GM21619 (cell line): ENCODE measurements at regions not wholly inside any gene's neighbourhood (a gene's known extent, or its start where the extent isn't known, plus 50 kb on each side); places are given as distances from the start of the nearest gene placed in this dataset.

Source experiments
- ATAC-seq: cut with Tn5 transposase; IDR thresholded peaks from one replicate; pipeline ENCODE4 v1.9.1; 2021; ENCODE audit not compliant: unreplicated experiment

- no peak for ATAC-seq
Observed at GRCh38 chr1:116231752-116232151, 120.6 kb downstream of the MAB21L3 start.

GRCh38 chr1:116232989-116233514, 121.9 kb downstream of the MAB21L3 start:
- no peak for ATAC-seq

DNA sequence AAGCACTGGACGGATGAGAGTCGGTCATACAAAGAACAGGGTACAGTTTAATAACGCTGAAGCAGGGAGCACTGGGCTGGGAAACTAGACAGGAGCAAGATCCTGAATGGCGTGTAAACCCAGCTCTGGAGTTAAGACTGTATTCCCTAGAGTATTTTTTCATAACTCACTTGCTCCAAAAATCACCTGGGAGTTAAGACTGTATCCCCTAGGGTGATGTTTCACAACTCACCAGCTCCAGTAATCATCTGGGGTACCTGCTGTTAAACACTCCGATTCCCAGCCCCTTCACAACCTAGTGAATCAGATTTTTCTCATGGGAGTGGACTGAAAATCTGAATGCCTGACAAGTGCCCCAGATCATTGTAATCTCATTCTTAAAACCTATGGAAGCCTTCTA, 123.2 kb downstream of the MAB21L3 start:
- ATAC-seq = no peak

DNA sequence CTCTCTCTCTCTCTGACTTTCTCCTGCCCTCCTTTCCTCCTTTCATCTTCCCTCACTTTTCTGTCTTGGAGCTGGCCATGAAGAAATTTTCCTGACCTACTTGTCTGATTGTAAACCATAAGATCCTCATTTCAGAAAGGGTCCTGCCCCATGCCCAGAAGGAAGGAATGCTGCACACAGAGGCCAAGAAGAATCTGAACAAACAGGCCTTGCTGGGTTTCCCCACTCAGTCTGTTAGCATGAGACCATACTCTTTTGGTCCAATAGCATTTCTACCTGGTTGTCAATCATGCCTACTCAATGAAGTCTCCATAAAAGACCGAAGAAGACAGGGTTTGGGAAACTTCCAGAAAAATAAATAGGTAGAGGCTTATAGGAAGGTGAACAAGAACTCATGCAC, 128.7 kb downstream of the MAB21L3 start:
- ATAC-seq = no peak

GRCh38 chr1:116242741-116243140, 130.3 kb upstream of the ATP1A1 start:
- no peak for ATAC-seq

DNA sequence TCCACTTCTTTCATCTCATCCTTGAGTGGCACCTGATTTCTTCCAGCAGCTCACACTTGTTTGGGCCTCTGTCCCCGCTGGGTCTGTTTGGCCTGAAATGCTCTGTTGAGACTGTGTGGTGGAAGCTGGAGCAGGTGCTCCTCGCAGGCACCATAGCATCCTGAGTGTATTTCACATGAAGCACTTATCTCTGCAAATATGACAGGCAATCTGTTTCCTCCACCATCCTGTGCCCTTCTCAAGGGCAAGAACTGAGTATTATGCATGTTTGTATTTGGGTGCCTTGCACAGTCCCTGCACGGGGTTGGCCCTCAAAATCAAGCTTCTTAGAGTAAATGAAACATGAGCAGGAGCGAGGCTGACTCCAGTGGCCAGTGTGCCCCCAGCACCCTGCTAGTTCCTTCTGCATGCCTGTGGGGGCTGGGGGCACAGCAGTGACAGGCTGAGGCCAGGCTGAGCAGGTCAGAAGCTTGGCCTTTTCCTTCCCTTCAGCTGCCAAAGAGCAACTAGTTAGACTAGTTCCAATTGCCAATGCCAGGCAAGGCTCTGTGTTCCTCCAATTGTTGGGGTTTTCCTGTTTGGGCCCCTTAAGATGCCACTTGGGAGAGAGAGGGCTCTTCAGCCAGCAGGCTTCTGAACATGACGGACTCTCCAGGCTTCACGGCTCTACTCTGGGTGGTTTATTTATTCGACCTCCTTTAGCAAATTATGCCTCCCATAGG, 129.6 kb upstream of the ATP1A1 start:
- ATAC-seq = no peak

DNA sequence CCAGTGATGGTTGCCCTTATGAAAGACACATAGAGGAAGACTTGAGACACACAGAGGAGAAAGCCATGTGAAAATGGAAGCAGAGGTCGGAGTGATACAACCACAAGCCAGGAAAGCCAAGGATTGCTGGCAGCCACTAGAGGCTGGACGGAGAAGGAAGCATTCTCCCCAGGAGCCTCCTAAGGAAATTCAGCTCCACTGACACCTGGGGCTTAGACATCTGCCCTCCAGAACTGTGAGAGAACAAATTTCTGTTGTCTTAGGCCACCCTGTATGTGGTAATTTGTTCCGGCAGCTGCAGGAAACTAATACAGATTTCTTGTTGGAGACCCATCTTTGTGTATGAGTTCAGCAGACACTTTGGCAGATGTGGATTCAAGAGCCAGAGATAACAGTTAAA, 126.9 kb upstream of the ATP1A1 start:
- ATAC-seq = no peak

DNA sequence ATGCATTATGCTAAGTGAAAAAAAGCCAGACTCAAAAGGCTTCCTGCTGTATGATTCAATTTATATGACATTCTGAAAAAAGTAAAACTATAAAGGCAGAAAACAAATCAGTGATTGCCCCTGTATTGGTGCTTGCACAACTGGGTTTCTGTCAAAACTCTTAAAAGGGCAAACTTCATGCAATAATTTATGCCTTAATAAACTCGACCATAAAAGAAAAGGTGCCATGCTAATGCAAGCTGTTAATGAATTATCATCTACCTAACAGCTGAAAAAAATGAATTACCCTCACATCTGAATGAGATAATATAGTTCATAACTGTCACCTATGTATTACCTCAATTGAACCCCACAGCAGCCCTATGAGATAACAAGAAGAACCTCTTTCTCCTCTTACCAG, 120.8 kb upstream of the ATP1A1 start:
- ATAC-seq = no peak

- ATAC-seq = no peak
Observed at GRCh38 chr1:116252785-116253184, 120.3 kb upstream of the ATP1A1 start.

- no peak for ATAC-seq
Observed at GRCh38 chr1:116253566-116254382, 119.3 kb upstream of the ATP1A1 start.

GRCh38 chr1:116254776-116255175, 118.3 kb upstream of the ATP1A1 start:
- no peak for ATAC-seq

GRCh38 chr1:116255486-116256285, 117.4 kb upstream of the ATP1A1 start:
- ATAC-seq = no peak

DNA sequence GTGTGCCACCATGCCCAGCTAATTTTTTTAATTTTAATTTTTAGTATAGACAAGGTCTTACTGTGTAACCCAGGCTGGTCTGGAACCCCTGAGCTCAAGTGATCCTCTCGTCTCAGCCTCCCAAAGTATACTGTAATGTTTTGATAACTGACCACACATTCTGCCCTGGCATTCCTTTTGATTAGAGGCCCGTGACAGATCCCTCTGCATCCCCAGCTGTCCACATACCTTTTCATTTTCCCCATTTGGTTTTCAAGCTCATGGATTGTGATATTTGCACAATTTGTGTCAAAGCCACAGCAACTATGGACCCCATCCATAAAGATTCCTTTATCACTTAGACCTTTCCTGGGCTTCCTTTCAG, 116.8 kb upstream of the ATP1A1 start:
- no peak for ATAC-seq

DNA sequence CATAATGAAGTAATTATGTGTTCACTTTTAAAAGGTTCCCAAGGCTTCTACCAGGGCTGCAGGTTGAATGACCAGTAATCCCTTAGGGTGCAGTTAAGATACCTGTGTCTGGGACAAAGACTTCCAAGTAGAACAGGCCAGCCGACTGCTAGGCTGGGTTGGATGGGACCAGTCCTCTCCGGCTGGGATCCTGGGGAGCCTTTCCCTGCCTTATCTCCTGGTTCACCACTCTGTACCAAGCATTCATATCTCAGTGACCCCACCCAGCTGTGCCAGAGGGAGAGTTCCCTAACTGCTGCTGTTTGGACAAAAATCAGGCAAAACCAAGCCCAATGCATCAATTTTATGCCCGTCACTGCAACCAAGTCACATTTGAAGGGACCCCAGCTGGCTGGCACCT, 116.2 kb upstream of the ATP1A1 start:
- ATAC-seq = no peak

DNA sequence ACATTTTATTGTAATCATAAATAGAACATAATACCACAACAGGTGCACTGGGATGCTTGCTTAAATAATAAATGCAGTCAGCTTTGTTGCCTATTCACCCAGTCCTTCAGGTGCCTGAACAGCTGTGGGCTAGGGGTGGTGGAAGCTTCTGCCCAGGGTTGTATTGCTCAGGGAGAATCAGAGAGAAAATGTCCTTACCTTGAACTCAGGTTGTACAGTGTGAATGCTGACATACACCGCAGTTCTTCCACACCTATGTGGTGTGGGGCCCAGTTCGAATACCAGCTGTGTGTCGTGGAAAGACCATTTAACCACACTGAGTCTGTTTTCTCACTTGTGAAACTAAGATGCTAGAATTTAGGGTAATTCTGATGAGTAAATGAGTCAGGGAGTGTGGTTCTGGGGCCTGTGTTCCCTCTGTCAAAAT, 115.7 kb upstream of the ATP1A1 start:
- peak; percentile 64 for ATAC-seq

DNA sequence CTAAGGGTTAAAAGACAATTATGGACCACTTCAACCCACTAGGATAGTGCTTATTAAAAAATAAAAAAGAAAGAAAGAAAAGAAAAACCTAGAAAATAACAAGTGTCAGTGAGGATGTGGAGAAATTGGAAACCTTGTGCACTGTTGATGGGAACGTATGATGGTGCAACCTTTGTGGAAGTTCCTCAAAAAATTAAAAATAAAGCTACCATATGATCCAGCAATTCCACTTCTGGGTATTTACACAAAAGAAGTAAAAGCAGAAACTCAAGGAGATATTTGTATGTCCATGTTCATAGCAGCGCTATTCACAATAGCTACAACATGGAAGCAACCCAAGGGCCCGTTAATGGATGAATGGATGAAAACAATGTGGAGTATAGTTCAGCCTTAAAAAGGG, 115.2 kb upstream of the ATP1A1 start:
- no peak for ATAC-seq

DNA sequence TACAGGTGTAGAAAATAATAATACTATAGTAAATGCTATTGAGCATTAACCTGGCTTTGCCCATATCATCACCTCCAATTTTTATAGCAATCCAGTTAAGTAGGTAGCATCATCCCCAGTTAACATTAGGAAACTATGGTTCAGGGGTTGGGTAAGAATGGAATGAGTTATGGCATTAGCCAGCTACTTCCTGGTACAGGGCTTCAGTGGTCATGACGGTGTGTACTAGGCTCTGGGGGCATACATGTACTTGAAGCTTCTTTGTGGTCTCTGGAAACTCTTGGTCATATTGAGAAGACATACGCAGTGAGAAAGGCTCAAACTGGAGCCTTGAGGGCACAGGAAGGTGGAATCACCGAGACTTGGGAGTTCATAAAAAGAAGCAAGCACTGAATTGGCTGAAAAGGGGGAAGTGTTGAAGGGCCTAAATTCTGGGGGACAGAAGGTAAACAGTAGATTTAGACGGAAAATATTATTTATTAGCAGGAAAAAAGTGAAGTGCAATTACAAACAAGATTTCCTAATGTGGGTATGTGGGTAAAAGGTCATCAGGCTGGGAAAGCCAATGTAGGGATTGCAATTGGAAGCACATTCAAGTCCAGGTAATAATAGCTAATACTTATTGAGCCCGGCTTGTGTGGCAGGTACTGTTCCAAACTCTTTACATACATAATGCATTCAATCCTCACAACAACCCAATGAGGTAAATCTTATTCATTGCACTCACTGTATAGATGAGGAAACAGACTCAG, 114.2 kb upstream of the ATP1A1 start:
- ATAC-seq = no peak

- no peak for ATAC-seq
Observed at GRCh38 chr1:116259663-116260062, 113.4 kb upstream of the ATP1A1 start.

GRCh38 chr1:116260115-116260514, 112.9 kb upstream of the ATP1A1 start:
- ATAC-seq = no peak

DNA sequence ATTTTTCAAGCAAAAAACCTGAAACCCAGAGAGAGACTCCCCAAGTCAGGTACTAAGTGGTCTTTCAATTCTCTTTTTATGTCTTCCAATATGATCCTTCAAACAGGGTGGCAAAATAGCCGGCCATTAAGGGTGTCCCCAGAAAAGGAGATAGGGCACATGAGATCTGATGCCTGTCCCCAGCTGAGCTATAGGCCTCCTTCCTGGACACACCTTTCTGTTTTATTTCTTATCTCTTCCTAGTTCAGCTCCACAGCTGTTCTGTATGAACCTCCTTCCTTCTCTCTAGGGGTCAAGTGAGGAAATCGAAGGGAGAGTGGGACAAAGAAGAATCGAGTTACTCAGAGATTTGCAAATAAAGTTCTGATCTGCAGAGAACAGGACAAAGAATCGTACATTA, 112.4 kb upstream of the ATP1A1 start:
- no peak for ATAC-seq

DNA sequence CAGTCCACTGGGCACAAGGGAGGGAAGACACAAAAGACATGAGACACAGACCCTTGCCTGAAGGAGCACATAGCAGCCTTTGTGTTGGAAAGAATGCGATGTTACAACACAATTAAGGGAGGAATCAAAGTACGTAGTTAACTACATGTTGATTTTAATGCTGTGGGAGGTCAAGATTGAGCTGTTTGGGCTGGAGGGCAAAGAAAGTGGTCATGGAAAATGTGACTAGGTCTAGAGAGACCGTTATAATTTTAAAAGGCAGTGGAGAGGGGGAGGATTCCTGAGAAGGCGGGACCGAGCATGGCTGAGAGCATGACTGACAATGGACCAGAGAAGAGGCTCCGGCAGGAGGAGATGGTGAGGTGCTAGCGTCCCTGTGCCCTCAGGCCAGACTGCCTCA, 111.8 kb upstream of the ATP1A1 start:
- ATAC-seq = no peak
